ENCODE measurements at regions not wholly inside any gene's neighbourhood (a gene's known extent, or its start where the extent isn't known, plus 50 kb on each side); places are given as distances from the start of the nearest gene placed in this dataset.

DNA sequence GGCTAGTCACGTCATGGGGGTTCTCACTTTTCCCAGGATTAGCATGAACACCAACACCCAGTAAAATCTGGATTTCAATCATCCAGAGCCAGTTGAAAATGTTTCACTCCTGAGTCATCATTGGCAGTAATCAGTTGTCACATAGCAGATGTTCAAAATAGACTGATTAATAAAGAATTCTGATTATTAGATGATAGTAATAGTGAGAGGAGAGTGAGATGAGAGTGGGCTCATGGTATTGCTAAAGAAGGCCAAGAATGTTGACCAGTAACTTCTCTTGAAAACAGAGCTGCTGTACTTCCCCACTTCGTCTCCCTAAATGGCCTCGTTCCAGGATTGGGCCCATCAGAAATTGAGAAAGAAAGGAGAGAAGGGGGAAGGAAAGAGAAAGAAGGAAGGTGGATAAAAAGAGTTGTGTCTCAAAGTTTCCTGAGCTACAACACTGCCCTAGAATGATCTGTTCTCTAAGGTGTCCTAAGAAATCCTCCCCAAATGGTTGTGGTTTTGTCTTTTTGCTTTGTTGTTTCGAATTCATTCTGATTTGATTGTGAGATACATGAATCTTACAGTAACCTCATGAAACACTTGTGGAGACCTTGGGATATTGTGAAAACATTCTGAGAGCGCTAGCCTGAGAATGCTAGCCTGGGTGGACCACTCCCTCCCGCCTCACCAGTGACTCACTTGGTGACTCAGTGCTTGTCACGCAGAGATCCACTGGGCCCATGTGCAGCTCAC lies 502.2 kb upstream of the JARID2 start:
- 0 out of 2 replicates have a peak, but pooled peaks cover 4% of the 10 kb centered on the region for H3K4me1 Mint-ChIP-seq
- peaks cover 25% of the 10 kb centered on the region for H3K36me3 Mint-ChIP-seq
- no peak overlapping the region for H3K27ac Mint-ChIP-seq
- DNase-seq (ENCODE audit: low spot score): no peak
- TF ChIP-seq ZNF281 (CRISPR knock-in tag; IDR thresholded peaks at IDR 0.05) (no peak), SMAD4 (CRISPR knock-in tag; IDR thresholded peaks at IDR 0.05) (no peak)
- ATAC-seq: no peak
- ChIA-PET POLR2A (interaction anchor here (0.7 kb wide), 1 partner anchor 660 kb away, joined by 3 read pairs; no protein-coding TSS in a partner anchor), CTCF (no interaction called here)
- no peak overlapping the region for H3K4me3 Mint-ChIP-seq
- no peaks in the 10 kb centered on the region for H3K27me3 Mint-ChIP-seq (ENCODE audit: low read depth)
- peaks cover 34% of the 10 kb centered on the region for H3K9me3 Mint-ChIP-seq

GRCh38 chr6:14744212-14744556 lies 501.7 kb upstream of the JARID2 start:
- ATAC-seq: no peak
- Mint-ChIP-seq H3K27me3 (ENCODE audit: low read depth) (no peaks in the 10 kb centered on the region), H3K36me3 (peaks cover 25% of the 10 kb centered on the region), H3K4me3 (no peak overlapping the region), H3K4me1 (peaks cover 7% of the 10 kb centered on the region; the same call in 1 of the 2 replicates), H3K9me3 (peaks cover 34% of the 10 kb centered on the region), H3K27ac (no peak overlapping the region)
- ChIA-PET CTCF (no interaction called here), POLR2A (interaction anchor here (0.7 kb wide), 2 partner anchors 660 to 1532 kb away, joined by 3 to 6 read pairs; no protein-coding TSS in a partner anchor)
- TF ChIP-seq FOXP1 (CRISPR knock-in tag; IDR thresholded peaks at IDR 0.05; ENCODE audit: borderline replicate concordance): no peak
- no peak for TF ChIP-seq GTF2I (CRISPR knock-in tag; conservative IDR thresholded peaks at IDR 0.05)
- TF ChIP-seq CBFB (CRISPR knock-in tag; IDR thresholded peaks at IDR 0.05; ENCODE audit: low read depth): no peak
- no peak for TF ChIP-seq SOX15 (CRISPR knock-in tag; IDR thresholded peaks at IDR 0.05)
- no peak for TF ChIP-seq IRF2 (CRISPR knock-in tag; IDR thresholded peaks at IDR 0.05; ENCODE audit: borderline replicate concordance, low read depth)
- no peak for TF ChIP-seq NFE2L1 (CRISPR knock-in tag; IDR thresholded peaks at IDR 0.05)
- no peak for TF ChIP-seq ZNF317 (CRISPR knock-in tag; IDR thresholded peaks at IDR 0.05; ENCODE audit: borderline replicate concordance, low read depth)
- no peak for TF ChIP-seq ZNF281 (CRISPR knock-in tag; IDR thresholded peaks at IDR 0.05)
- TF ChIP-seq SP1 (CRISPR knock-in tag; conservative IDR thresholded peaks at IDR 0.05): no peak
- DNase-seq (ENCODE audit: low spot score): no peak

GRCh38 chr6:14746139-14746837 lies 499.6 kb upstream of the JARID2 start:
- DNase-seq (ENCODE audit: low spot score) (no peak), ATAC-seq (no peak)
- Mint-ChIP-seq H3K27ac (no peak overlapping the region), H3K4me3 (no peak overlapping the region), H3K36me3 (peaks cover 22% of the 10 kb centered on the region), H3K9me3 (peaks cover 25% of the 10 kb centered on the region), H3K4me1 (peaks cover 10% of the 10 kb centered on the region; the same call in 1 of the 2 replicates), H3K27me3 (ENCODE audit: low read depth) (no peaks in the 10 kb centered on the region)
- ChIA-PET CTCF (no interaction called here), POLR2A (no interaction called here)
- TF ChIP-seq SP1 (CRISPR knock-in tag; conservative IDR thresholded peaks at IDR 0.05) (no peak), ZNF263 (CRISPR knock-in tag; IDR thresholded peaks at IDR 0.05; ENCODE audit: low read depth) (no peak), TEAD4 (CRISPR knock-in tag; IDR thresholded peaks at IDR 0.05) (no peak), MXD4 (CRISPR knock-in tag; IDR thresholded peaks at IDR 0.05; ENCODE audit: borderline replicate concordance) (no peak), PRRX2 (CRISPR knock-in tag; IDR thresholded peaks at IDR 0.05) (no peak), MLX (CRISPR knock-in tag; IDR thresholded peaks at IDR 0.05) (no peak), EMX1 (CRISPR knock-in tag; IDR thresholded peaks at IDR 0.05) (no peak), OVOL2 (CRISPR knock-in tag; IDR thresholded peaks at IDR 0.05; ENCODE audit: borderline replicate concordance) (no peak), ATF3 (CRISPR knock-in tag; conservative IDR thresholded peaks at IDR 0.05) (no peak), ZNF281 (CRISPR knock-in tag; IDR thresholded peaks at IDR 0.05) (no peak), ZNF423 (CRISPR knock-in tag; IDR thresholded peaks at IDR 0.05) (no peak), CREM (CRISPR knock-in tag; IDR thresholded peaks at IDR 0.05) (no peak)
- TF ChIP-seq, protein P1, sequence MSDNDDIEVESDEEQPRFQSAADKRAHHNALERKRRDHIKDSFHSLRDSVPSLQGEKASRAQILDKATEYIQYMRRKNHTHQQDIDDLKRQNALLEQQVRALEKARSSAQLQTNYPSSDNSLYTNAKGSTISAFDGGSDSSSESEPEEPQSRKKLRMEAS (CRISPR knock-in tag; IDR thresholded peaks at IDR 0.05): no peak
